HEK293T (cell line): ENCODE measurements at regions not wholly inside any gene's neighbourhood (a gene's known extent, or its start where the extent isn't known, plus 50 kb on each side); places are given as distances from the start of the nearest gene placed in this dataset.
"Not testable (repeated sequence)": the region's sequence is repeated elsewhere in the genome, so short reads cannot be mapped to it uniquely, and the experiment has no call there.

Experiments
- ARNT ChIP-seq: fragments of 450-650 bp; IDR thresholded peaks from 2 replicates; pipeline ENCODE4 v1.6.1; 2017; ENCODE audit warnings: mild to moderate bottlenecking
- FOXK2 ChIP-seq: fragments of 450-650 bp; IDR thresholded peaks from 2 replicates; pipeline ENCODE4 v1.6.1; 2016; ENCODE audit warnings: mild to moderate bottlenecking
- FOXM1 ChIP-seq: fragments of 450-650 bp; IDR thresholded peaks from 2 replicates; pipeline ENCODE4 v1.6.1; 2017; ENCODE audit warnings: mild to moderate bottlenecking, borderline replicate concordance
- SP1 ChIP-seq: fragments of 450-650 bp; IDR thresholded peaks from 2 replicates; pipeline ENCODE4 v1.6.1; 2017
- TARDBP ChIP-seq: fragments of 450-650 bp; IDR thresholded peaks from 2 replicates; pipeline ENCODE4 v1.6.1; 2016
- TF ChIP-seq, protein P1 (sequence below): fragments of 450-650 bp; IDR thresholded peaks from 2 replicates; pipeline ENCODE4 v1.6.1; 2016

DNA sequence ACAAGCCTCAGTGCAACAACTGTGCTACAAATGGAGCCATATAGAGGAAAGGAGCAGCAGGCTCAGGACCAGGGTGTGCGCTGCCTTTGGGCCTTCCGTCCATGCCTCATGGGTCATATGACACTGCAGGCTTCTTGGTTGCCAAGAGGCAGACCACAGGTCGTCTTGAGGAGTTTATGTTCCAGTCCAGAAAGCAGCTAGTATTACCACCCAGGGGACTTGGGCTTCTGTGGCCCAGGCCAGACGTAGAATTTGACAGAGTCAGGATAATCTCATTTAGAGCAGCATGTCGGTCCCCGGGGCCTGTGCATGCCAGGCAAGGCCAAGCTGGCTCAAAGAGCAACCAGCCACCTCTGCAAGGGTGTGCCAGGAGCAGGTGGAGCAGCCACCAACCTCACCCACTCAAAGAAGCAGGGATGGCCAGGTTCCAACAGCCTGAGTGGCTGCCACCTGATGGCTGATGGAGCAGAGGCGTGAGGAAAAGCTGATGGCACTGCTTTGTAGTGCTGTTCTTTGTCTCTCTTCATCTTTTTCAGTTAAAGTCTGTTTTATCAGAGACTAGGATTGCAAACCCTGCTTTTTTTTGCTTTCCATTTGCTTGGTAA lies 109.1 kb downstream of the CCDC74A start:
- TF ChIP-seq TARDBP, ARNT, FOXM1, FOXK2, SP1: not testable (repeated sequence)
- TF ChIP-seq, protein P1, sequence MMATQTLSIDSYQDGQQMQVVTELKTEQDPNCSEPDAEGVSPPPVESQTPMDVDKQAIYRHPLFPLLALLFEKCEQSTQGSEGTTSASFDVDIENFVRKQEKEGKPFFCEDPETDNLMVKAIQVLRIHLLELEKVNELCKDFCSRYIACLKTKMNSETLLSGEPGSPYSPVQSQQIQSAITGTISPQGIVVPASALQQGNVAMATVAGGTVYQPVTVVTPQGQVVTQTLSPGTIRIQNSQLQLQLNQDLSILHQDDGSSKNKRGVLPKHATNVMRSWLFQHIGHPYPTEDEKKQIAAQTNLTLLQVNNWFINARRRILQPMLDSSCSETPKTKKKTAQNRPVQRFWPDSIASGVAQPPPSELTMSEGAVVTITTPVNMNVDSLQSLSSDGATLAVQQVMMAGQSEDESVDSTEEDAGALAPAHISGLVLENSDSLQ: not testable (repeated sequence)
